Spinal cord (tissue), 9 donors: ENCODE measurements at regions not wholly inside any gene's neighbourhood (a gene's known extent, or its start where the extent isn't known, plus 50 kb on each side); places are given as distances from the start of the nearest gene placed in this dataset.
A peak's percentile ranks its signal among the peaks of the same experiment; 100 is the strongest.

Experiments
- DNase-seq, 6 donors: peaks; one replicate each; pipeline versions ENCODE4 v3.0.0 to v3.0.0-alpha.2; 2013 to 2015; ENCODE audit warnings: low spot score in 6 of 6, low read depth in 4 of 6
- H3K27ac ChIP-seq: one replicate; pipeline ENCODE4 v1.5.1; 2013; ENCODE audit warnings: low read depth, low read length, control low read depth
- H3K27me3 ChIP-seq: one replicate; pipeline ENCODE4 v1.6.1; 2013; ENCODE audit warnings: low read length; ENCODE audit not compliant: control insufficient read depth, insufficient read depth
- H3K36me3 ChIP-seq: one replicate; pipeline ENCODE4 v1.6.1; 2013; ENCODE audit warnings: low read length; ENCODE audit not compliant: control insufficient read depth, insufficient read depth
- H3K4me1 ChIP-seq: one replicate; pipeline ENCODE4 v1.6.1; 2013; ENCODE audit warnings: low read length; ENCODE audit not compliant: control insufficient read depth, insufficient read depth
- H3K4me3 ChIP-seq: one replicate; pipeline ENCODE4 v1.5.1; 2013; ENCODE audit warnings: low read depth, low read length, control low read depth
- H3K9me3 ChIP-seq: one replicate; pipeline ENCODE4 v1.6.1; 2013; ENCODE audit warnings: low read length; ENCODE audit not compliant: control insufficient read depth, insufficient read depth
- WGBS: methylation state at CpG from one replicate; pipeline ENCODE4 v1.1.5; 2013; ENCODE audit warnings: missing lambda C conversion rate; ENCODE audit not compliant: insufficient coverage; 5-methylcytosine and 5-hydroxymethylcytosine counted together
- donor health status: healthy.

- Histone ChIP-seq H3K9me3 (no peaks in the 10 kb centered on the region), H3K4me1 (no peaks in the 10 kb centered on the region), H3K4me3 (no peak overlapping the region), H3K36me3 (no peaks in the 10 kb centered on the region), H3K27ac (no peak overlapping the region), H3K27me3 (no peaks in the 10 kb centered on the region)
- no CpG with 5 or more reads among the region's 5 CpGs for WGBS
- DNase-seq: no peak
Observed at GRCh38 chr6:82651845-82652335, 288.3 kb downstream of the TPBG start.

- Histone ChIP-seq H3K27ac (no peak overlapping the region), H3K27me3 (no peaks in the 10 kb centered on the region), H3K4me3 (no peak overlapping the region), H3K9me3 (no peaks in the 10 kb centered on the region), H3K36me3 (no peaks in the 10 kb centered on the region), H3K4me1 (no peaks in the 10 kb centered on the region)
- 80% methylated on average over 1 of the region's 2 CpGs for WGBS
- no peak for DNase-seq
Observed at GRCh38 chr6:82679232-82679631, 315.6 kb downstream of the TPBG start.

GRCh38 chr6:82680192-82680591, 316.6 kb downstream of the TPBG start:
- Histone ChIP-seq H3K4me1 (no peaks in the 10 kb centered on the region), H3K27me3 (no peaks in the 10 kb centered on the region), H3K36me3 (no peaks in the 10 kb centered on the region), H3K9me3 (no peaks in the 10 kb centered on the region), H3K4me3 (no peak overlapping the region), H3K27ac (no peak overlapping the region)
- no peak for DNase-seq
- WGBS: no CpG with 5 or more reads among the region's 3 CpGs

- H3K4me1 ChIP-seq: no peaks in the 10 kb centered on the region
- H3K9me3 ChIP-seq: no peaks in the 10 kb centered on the region
- H3K27ac ChIP-seq: no peak overlapping the region
- H3K36me3 ChIP-seq: no peaks in the 10 kb centered on the region
- H3K27me3 ChIP-seq: no peaks in the 10 kb centered on the region
- DNase-seq: no peak
- no peak overlapping the region for H3K4me3 ChIP-seq
- 100% methylated on average over 2 of the region's 3 CpGs for WGBS
Observed at GRCh38 chr6:82681119-82681714, 317.6 kb downstream of the TPBG start.

- Histone ChIP-seq H3K4me1 (no peaks in the 10 kb centered on the region), H3K36me3 (no peaks in the 10 kb centered on the region), H3K27ac (no peak overlapping the region), H3K4me3 (no peak overlapping the region), H3K27me3 (no peaks in the 10 kb centered on the region), H3K9me3 (peaks cover 2% of the 10 kb centered on the region)
- WGBS: 89% methylated on average over 2 of the region's 3 CpGs
- DNase-seq: no peak
Observed at GRCh38 chr6:82686719-82687118, 323.1 kb downstream of the TPBG start.

- H3K27ac ChIP-seq: peak overlapping the region; percentile 1
- H3K9me3 ChIP-seq: peaks cover 2% of the 10 kb centered on the region
- no peaks in the 10 kb centered on the region for H3K27me3 ChIP-seq
- WGBS: 77% methylated on average over 6 of the region's 7 CpGs
- DNase-seq: no peak
- H3K36me3 ChIP-seq: no peaks in the 10 kb centered on the region
- no peak overlapping the region for H3K4me3 ChIP-seq
- no peaks in the 10 kb centered on the region for H3K4me1 ChIP-seq
Observed at GRCh38 chr6:82687855-82688254, 324.2 kb downstream of the TPBG start.

GRCh38 chr6:82690283-82690682, 326.7 kb downstream of the TPBG start:
- no CpG with 5 or more reads among the region's 6 CpGs for WGBS
- Histone ChIP-seq H3K36me3 (no peaks in the 10 kb centered on the region), H3K27ac (no peak overlapping the region), H3K4me1 (no peaks in the 10 kb centered on the region), H3K27me3 (no peaks in the 10 kb centered on the region), H3K4me3 (no peak overlapping the region), H3K9me3 (peaks cover 2% of the 10 kb centered on the region)
- no peak for DNase-seq

GRCh38 chr6:82691997-82692396, 328.4 kb downstream of the TPBG start:
- H3K27ac ChIP-seq: no peak overlapping the region
- no peaks in the 10 kb centered on the region for H3K27me3 ChIP-seq
- H3K4me1 ChIP-seq: no peaks in the 10 kb centered on the region
- no peak overlapping the region for H3K4me3 ChIP-seq
- H3K36me3 ChIP-seq: no peaks in the 10 kb centered on the region
- peaks cover 2% of the 10 kb centered on the region for H3K9me3 ChIP-seq
- no peak for DNase-seq

GRCh38 chr6:82693094-82693493, 329.5 kb downstream of the TPBG start:
- 80% methylated on average over 1 of the region's 1 CpG for WGBS

GRCh38 chr6:82701341-82701740, 337.7 kb downstream of the TPBG start:
- Histone ChIP-seq H3K27ac (no peak overlapping the region), H3K4me3 (no peak overlapping the region), H3K36me3 (no peaks in the 10 kb centered on the region), H3K4me1 (no peaks in the 10 kb centered on the region), H3K9me3 (peaks cover 6% of the 10 kb centered on the region), H3K27me3 (no peaks in the 10 kb centered on the region)
- 100% methylated on average over 2 of the region's 3 CpGs for WGBS
- DNase-seq: no peak

More at GRCh38 chr6:82693094-82693493, 329.5 kb downstream of the TPBG start:
- no peak overlapping the region for H3K27ac ChIP-seq
- no peaks in the 10 kb centered on the region for H3K27me3 ChIP-seq
- DNase-seq: peak in 4 of 6 donors; percentile 43 to 91 (median 62)
- no peaks in the 10 kb centered on the region for H3K36me3 ChIP-seq
- peaks cover 2% of the 10 kb centered on the region for H3K9me3 ChIP-seq
- H3K4me1 ChIP-seq: no peaks in the 10 kb centered on the region
- H3K4me3 ChIP-seq: no peak overlapping the region
